Smooth muscle cell (in vitro differentiated cells): ENCODE measurements at regions not wholly inside any gene's neighbourhood (a gene's known extent, or its start where the extent isn't known, plus 50 kb on each side); places are given as distances from the start of the nearest gene placed in this dataset.

Experiments used
- DNase-seq: peaks from one replicate; lab custom pipeline; 2025; ENCODE audit not compliant: unreplicated experiment; lab: John Stamatoyannopoulos, UW
- H2AFZ ChIP-seq: fragments of 200-600 bp; sonication (generic); 2 replicates; pipeline ENCODE4 v1.6.0; 2016; ENCODE audit warnings: antibody characterized with exemption, low read depth, mild to moderate bottlenecking
- H3F3A ChIP-seq: fragments of 200-600 bp; sonication (generic); 2 replicates; pipeline ENCODE4 v1.6.0; 2017; ENCODE audit warnings: antibody characterized with exemption, low read depth
- H3K27ac ChIP-seq: fragments of 200-600 bp; sonication (generic); 2 replicates; pipeline ENCODE4 v1.5.1; 2016; ENCODE audit warnings: low read depth, mild to moderate bottlenecking
- H3K27me3 ChIP-seq: fragments of 200-600 bp; sonication (generic); 2 replicates; pipeline ENCODE4 v1.6.1; 2016; ENCODE audit warnings: low read depth, mild to moderate bottlenecking
- H3K36me3 ChIP-seq: fragments of 200-600 bp; sonication (generic); 2 replicates; pipeline ENCODE4 v1.5.1; 2016; ENCODE audit warnings: low read depth
- H3K4me1 ChIP-seq: fragments of 200-600 bp; sonication (generic); 2 replicates; pipeline ENCODE4 v1.5.1; 2016; ENCODE audit warnings: low read depth
- H3K4me2 ChIP-seq: fragments of 200-600 bp; sonication (generic); 2 replicates; pipeline ENCODE4 v1.6.0; 2016; ENCODE audit warnings: mild to moderate bottlenecking
- H3K4me3 ChIP-seq: fragments of 200-600 bp; sonication (generic); 2 replicates; pipeline ENCODE4 v1.5.1; 2016; ENCODE audit warnings: mild to moderate bottlenecking
- H3K79me2 ChIP-seq: fragments of 200-600 bp; sonication (generic); 2 replicates; pipeline ENCODE4 v1.6.0; 2016; ENCODE audit warnings: low read depth, mild to moderate bottlenecking
- H3K9ac ChIP-seq: fragments of 200-600 bp; sonication (generic); 2 replicates; pipeline ENCODE4 v1.6.0; 2016; ENCODE audit warnings: low read depth
- H3K9me3 ChIP-seq: fragments of 200-600 bp; sonication (generic); replicated peaks from 2 replicates; pipeline ENCODE4 v1.5.1; 2016; ENCODE audit warnings: low read depth
- H4K20me1 ChIP-seq: fragments of 200-600 bp; sonication (generic); 2 replicates; pipeline ENCODE4 v1.6.0; 2016; ENCODE audit warnings: low read depth
- WGBS: methylation state at CpG from one replicate; pipeline ENCODE4 v1.1.7; 2016; ENCODE audit warnings: low lambda C conversion rate; 5-methylcytosine and 5-hydroxymethylcytosine counted together
- TF ChIP-seq, protein P1 (sequence below): fragments of 200-600 bp; sonication (generic); IDR thresholded peaks from 2 replicates; pipeline ENCODE4 v1.5.1; 2017; ENCODE audit warnings: borderline replicate concordance, mild to moderate bottlenecking, antibody characterized with exemption; ENCODE audit not compliant: insufficient read depth, poor library complexity, severe bottlenecking

DNA sequence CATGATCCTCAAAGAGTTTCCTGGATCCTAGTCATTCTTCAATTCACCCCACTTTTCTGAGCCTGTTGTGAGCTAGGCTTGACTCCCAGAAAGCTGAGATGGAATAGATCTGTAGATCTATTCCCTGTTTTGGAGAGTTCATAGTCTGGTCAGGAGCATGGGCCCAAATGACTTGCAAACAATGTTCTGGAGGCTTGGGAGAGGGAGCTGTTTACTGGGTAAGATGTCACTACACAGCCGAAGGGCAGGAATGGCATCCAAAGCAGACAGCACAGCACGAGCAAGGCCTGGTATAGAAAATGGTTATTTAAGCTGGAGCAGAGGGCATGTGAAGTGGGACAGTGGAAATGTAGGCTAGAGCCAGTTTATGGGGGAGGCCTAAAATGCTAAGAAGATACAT is 152.5 kb upstream of the ALDH1B1 start:
- Histone ChIP-seq H3K27me3 (peaks cover 8% of the 10 kb centered on the region), H4K20me1 (no peaks in the 10 kb centered on the region), H3K4me3 (no peak overlapping the region), H3K4me1 (peaks cover 9% of the 10 kb centered on the region), H3K9me3 (no peaks in the 10 kb centered on the region), H3K9ac (no peak overlapping the region), H3K27ac (no peak overlapping the region), H3K36me3 (no peaks in the 10 kb centered on the region), H2AFZ (no peak overlapping the region), H3K4me2 (no peak overlapping the region), H3K79me2 (no peaks in the 10 kb centered on the region), H3F3A (no peaks in the 10 kb centered on the region)
- TF ChIP-seq, protein P1, sequence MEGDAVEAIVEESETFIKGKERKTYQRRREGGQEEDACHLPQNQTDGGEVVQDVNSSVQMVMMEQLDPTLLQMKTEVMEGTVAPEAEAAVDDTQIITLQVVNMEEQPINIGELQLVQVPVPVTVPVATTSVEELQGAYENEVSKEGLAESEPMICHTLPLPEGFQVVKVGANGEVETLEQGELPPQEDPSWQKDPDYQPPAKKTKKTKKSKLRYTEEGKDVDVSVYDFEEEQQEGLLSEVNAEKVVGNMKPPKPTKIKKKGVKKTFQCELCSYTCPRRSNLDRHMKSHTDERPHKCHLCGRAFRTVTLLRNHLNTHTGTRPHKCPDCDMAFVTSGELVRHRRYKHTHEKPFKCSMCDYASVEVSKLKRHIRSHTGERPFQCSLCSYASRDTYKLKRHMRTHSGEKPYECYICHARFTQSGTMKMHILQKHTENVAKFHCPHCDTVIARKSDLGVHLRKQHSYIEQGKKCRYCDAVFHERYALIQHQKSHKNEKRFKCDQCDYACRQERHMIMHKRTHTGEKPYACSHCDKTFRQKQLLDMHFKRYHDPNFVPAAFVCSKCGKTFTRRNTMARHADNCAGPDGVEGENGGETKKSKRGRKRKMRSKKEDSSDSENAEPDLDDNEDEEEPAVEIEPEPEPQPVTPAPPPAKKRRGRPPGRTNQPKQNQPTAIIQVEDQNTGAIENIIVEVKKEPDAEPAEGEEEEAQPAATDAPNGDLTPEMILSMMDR = no peak
- WGBS = 86% methylated on average over 2 of the region's 2 CpGs
- DNase-seq = no peak

DNA sequence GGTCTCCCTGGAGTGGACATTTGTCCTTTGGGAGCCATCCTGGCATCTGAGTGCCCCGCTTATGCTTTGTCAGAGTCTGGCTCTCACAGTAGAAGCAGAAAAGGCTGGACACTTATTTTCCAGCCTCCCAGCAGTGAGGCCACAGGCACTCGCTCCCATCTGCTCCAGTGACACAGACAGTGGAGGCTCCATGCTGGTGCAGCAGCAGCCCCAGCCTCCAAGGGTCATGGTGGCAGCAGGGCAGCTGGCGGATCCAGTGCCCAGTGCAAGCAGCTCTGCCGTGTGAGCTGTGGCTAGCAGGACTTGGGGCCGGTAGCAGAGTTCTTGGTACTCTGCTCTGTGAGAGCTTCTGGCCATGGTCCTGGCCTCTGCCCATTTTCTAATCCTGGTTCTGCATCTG is 157.3 kb upstream of the ALDH1B1 start:
- Histone ChIP-seq H3K4me2 (peak overlapping the region; percentile 9), H3K27ac (no peak overlapping the region), H4K20me1 (no peaks in the 10 kb centered on the region), H3K79me2 (no peaks in the 10 kb centered on the region), H3K4me3 (no peak overlapping the region), H3F3A (no peaks in the 10 kb centered on the region), H3K9me3 (no peaks in the 10 kb centered on the region), H3K9ac (no peak overlapping the region), H2AFZ (no peak overlapping the region), H3K4me1 (peaks cover under 1% of the 10 kb centered on the region), H3K27me3 (peaks cover 8% of the 10 kb centered on the region), H3K36me3 (no peaks in the 10 kb centered on the region)
- TF ChIP-seq, protein P1 = no peak
- no peak for DNase-seq
- 81% methylated on average over 5 of the region's 5 CpGs for WGBS

DNA sequence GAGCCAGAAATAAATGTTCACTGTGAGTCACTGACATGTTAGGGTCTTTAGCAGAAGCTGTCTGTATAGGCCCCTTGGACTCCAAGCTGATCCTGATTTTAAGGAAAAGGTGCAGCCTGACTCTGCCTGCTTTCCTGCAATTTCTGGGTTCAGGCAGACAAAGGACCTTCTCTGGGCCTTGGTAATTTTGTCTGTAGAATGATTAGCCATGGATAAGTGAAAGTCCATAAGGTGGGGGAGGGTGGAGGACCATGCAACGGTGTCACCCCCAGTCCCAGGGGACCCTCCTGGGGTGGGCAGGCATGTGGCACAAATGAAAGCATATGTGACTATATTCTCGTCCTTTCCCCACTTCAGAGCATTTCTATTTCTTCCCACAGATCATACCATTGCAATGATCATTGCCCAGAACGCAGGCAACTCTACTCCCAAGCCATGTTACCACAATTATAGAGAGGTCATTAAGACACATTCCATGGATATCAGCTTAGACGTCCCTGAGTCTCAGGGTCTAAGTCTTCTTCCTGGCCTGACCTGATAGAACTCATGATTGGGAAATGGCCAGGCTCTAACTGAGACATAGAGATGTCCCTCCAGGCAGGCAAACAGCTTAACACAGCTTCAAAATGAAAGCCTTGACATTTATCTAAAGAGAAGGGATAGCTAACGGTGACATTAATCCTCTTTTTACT is 157.9 kb upstream of the ALDH1B1 start:
- Histone ChIP-seq H2AFZ (no peak overlapping the region), H3K36me3 (no peaks in the 10 kb centered on the region)
- no peak for DNase-seq

More for the DNA sequence above, 157.9 kb upstream of the ALDH1B1 start:
- Histone ChIP-seq H3K27me3 (peaks cover 8% of the 10 kb centered on the region), H3K4me2 (peak overlapping the region; percentile 9), H3K9me3 (no peaks in the 10 kb centered on the region), H3F3A (no peaks in the 10 kb centered on the region), H3K4me3 (no peak overlapping the region), H3K4me1 (peaks cover 6% of the 10 kb centered on the region), H3K79me2 (no peaks in the 10 kb centered on the region), H3K9ac (no peak overlapping the region), H4K20me1 (no peaks in the 10 kb centered on the region), H3K27ac (no peak overlapping the region)
- 37% methylated on average over 5 of the region's 5 CpGs for WGBS
- TF ChIP-seq, protein P1 = no peak
